Globus pallidus (tissue), 1 donor: ENCODE measurements at regions not wholly inside any gene's neighbourhood (a gene's known extent, or its start where the extent isn't known, plus 50 kb on each side); places are given as distances from the start of the nearest gene placed in this dataset.

ENCODE experiments used
- DNase-seq: peaks from one replicate; pipeline ENCODE4 v3.0.0-alpha.2; 2015; ENCODE audit warnings: low spot score

- no peak for DNase-seq
Measured at GRCh38 chr17:79218825-79219200, 144.2 kb downstream of the ENGASE start.

- DNase-seq, result no peak
Measured at GRCh38 chr17:79218175-79218824, 143.7 kb downstream of the ENGASE start.

- DNase-seq, result no peak
Measured at GRCh38 chr17:79217473-79218135, 143.0 kb downstream of the ENGASE start.

GRCh38 chr17:79216826-79217225 lies 142.2 kb downstream of the ENGASE start:
- no peak for DNase-seq

GRCh38 chr17:79216391-79216790 lies 141.8 kb downstream of the ENGASE start:
- DNase-seq, result no peak

- no peak for DNase-seq
Measured at GRCh38 chr17:79215631-79216030, 141.0 kb downstream of the ENGASE start.

- DNase-seq, result no peak
Measured at GRCh38 chr17:79214940-79215604, 140.4 kb downstream of the ENGASE start.

- DNase-seq, result no peak
Measured at GRCh38 chr17:79214459-79214858, 139.8 kb downstream of the ENGASE start.

GRCh38 chr17:79213305-79213704 lies 138.7 kb downstream of the ENGASE start:
- DNase-seq, result no peak

GRCh38 chr17:79212149-79213087 lies 137.8 kb downstream of the ENGASE start:
- no peak for DNase-seq

- no peak for DNase-seq
Measured at GRCh38 chr17:79211061-79211770, 136.6 kb downstream of the ENGASE start.

GRCh38 chr17:79210638-79211037 lies 136.0 kb downstream of the ENGASE start:
- no peak for DNase-seq

GRCh38 chr17:79207960-79208359 lies 133.3 kb downstream of the ENGASE start:
- no peak for DNase-seq

- no peak for DNase-seq
Measured at GRCh38 chr17:79205688-79206205, 131.1 kb downstream of the ENGASE start.

GRCh38 chr17:79204261-79204660 lies 129.6 kb downstream of the ENGASE start:
- DNase-seq, result no peak

GRCh38 chr17:79203657-79204056 lies 129.0 kb downstream of the ENGASE start:
- DNase-seq, result no peak

GRCh38 chr17:79203016-79203415 lies 128.4 kb downstream of the ENGASE start:
- no peak for DNase-seq

GRCh38 chr17:79202480-79202879 lies 127.9 kb downstream of the ENGASE start:
- DNase-seq, result no peak

- DNase-seq, result no peak
Measured at GRCh38 chr17:79201536-79202227, 127.1 kb downstream of the ENGASE start.

GRCh38 chr17:79201119-79201518 lies 126.5 kb downstream of the ENGASE start:
- DNase-seq, result no peak

- DNase-seq, result no peak
Measured at GRCh38 chr17:79196913-79197312, 122.3 kb downstream of the ENGASE start.
